A204.1 (cell line): ENCODE measurements at regions not wholly inside any gene's neighbourhood (a gene's known extent, or its start where the extent isn't known, plus 50 kb on each side); places are given as distances from the start of the nearest gene placed in this dataset.

Experiments used
- FAIRE-seq: peaks from 2 replicates; lab custom pipeline; 2012; peaks lifted over from hg19 to GRCh38; lab: Jason Lieb, UNC

DNA sequence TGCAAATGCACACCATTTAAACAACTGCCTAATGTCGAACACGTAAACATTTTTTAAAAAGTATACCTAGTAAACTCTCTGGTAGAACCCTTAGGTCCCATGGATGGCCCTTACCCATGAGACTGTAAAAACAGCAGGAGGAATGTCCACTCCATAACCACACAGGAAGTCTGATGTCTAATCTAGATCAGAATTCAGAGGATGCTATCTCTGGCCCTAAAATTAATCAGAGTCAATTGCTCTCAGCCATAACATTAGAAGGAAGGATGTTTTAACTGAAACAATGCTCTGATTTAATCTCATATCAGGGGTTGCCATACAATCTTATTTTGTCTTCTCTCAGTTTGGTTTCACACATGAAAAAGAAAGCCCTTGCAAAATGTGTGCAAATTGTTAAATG, 416.3 kb upstream of the PIK3C3 start:
- FAIRE-seq = no peak

DNA sequence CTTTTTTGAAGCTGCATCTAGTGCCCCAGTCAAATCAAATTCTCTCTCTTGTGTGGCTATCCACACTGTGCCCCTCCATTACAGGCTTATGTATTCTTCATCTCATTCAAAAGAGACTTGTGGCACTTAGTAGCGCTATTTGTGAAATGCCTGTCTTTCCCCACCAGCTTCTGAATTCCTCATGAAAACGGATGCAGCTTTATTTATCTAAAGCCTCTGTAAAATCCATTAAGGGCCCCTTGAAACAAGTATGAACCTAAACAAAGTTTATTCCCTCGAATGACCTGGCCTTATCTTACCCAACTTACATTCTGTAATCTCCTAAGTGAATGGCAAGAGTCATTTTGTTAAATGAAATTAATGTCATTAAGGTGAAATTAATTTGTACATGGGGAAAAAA, 417.4 kb upstream of the PIK3C3 start:
- FAIRE-seq = no peak

DNA sequence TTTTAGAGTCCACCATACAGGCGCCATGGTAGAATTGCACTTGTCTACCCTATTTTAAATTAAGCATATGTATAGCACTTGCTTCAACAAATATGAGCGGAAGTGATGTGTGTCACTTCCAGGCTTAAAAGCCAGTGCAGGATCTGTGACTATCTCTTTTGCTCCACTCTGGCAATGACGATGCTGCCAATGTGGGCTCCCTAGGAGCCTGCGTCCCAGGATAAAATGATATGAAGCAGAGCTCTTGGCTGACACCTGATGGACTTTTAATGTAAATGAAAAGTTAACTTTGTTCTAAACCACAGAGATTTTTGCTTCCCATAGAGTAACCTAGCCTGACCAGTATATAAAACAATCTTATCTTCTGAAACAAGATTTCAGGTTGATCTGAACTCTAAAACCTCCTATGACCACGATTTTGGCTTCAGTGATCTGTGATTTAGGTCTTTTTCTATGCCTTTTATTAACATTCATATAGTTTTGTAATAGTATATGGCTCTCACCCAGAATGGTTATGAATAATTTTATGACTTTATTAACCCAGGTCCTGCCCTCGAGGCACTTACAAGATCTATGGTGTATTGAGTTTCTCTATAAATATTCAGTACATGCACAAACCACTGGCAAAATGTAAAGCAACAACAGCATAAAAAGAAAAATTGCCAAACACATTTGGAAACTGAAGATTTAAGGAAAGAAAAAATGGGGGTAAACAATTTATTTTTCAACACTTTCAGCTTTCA, 422.5 kb upstream of the PIK3C3 start:
- no peak for FAIRE-seq

DNA sequence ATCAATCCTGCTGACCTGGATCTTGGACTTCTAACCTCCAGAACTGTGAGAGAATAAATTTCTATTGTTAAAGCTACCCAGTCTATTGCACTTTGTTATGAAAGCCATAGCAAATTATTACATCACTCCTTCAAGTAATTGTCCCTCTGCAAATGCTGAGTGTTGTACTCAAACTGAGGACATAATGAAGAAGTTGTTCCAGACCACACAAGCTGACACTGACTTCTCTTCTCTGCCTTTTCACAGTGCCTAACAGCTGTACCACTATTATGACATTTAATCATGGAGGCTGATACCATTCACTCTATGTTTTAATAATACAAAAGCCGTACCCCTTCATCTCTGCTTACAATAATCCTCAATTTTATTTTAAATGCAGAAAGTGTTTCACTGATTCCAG, 424.1 kb upstream of the PIK3C3 start:
- FAIRE-seq = no peak

DNA sequence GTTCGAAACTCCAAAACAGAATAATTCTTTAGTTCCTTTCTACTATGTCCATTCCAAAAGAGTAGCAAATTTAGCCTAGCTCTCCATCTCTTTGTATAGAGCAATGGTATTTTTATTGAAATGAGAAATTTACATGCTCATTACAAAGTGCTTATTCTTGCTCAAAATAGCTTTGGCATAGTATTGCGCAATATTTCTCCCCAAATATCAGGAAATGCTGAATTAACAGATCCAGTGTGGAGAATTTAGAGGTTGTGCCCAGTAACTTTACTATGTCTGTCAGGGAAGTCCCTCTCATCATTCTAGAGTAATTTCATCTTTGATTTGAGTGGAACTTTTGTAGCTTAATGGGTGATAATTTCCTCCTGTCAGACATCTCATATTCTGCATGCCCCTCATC, 425.9 kb upstream of the PIK3C3 start:
- FAIRE-seq = no peak

DNA sequence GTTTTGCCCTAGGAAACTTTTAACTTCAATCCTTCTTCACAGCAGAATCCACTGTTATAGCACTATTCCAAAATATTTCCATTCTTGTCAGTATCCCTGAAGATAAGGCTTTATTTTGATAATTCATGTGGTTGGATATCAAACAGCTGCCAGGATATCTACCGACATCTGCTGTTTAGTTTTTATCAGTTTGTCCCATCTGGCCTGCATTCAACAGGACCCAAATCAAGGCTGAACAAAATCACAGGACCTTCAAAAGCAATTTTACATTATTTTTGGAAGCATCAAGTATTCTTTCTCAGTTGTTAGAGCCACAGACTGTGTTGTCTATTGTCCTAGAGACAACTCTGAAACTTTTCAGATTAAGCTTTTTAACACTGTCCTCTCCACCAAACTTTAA, 429.0 kb upstream of the PIK3C3 start:
- FAIRE-seq = no peak

DNA sequence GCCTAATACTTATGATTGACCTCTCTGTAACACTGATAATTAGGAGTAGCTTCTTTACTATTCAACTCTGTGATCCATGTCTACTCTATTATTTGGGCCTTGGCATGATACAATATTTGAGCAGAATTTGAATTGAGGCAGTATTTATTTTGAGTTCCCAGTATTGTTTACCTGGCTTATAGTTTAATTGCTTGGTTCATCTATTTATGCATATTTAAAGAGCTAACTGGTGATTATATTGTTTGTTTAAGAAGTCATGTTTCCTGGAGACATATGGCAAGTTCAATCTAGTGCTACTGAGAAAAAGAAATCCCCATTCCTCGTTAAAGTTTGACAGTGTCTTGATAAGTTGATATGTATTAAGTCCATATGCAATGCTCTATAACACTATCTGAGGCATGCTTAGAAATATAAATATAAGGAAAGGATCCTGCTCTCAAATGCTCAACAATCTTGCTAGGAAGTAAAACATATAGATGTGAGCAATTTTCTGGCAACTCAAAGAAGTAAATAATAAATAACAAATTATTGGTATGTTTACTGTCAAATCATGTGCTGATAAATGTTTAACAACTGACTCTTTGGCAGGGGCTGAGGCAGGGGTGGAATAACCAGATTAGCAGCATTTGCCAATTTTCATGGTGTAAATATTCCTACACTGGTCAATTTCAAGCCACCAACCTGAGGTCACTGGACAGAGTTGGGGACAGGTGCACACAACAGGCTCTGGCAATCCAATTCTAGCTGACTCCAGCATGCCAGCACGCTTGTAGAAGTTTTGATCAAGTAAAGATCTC, 430.2 kb upstream of the PIK3C3 start:
- no peak for FAIRE-seq

DNA sequence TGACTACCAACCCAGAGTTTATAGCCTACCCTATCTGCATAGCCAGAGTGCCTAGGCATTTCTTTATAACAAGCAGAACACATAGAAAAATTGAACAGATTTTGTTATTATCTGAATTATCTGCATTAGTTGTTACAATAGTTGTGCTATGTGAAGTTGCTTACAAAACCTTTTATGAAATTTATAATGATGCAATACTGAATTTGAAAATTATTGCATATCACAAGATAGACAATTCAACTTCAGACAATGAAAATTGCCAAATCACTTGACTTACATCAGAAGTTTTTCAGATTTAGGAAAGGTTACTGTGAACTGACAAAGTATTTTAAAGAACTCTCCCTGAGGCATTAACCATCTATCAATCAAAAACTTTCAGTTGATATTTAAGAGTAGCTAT, 437.9 kb upstream of the PIK3C3 start:
- FAIRE-seq = no peak

DNA sequence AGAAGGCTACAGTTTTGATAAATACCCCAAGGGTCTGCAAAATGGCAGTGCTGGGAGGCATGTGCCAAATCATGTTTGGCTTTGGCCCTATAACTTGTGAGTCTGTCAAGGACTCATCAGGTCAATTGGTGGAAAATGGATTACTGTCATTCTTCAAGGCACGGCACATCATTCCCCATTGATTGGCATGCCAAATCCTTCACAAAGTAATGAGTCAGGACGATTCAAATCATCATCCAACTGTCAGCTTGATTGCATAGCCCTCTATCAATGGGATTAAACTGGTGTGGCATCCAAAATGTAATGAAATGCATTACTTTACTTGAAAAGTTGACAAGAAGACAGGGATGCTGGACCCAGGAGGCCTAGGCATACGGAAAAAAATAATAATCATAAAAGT, 441.6 kb upstream of the PIK3C3 start:
- FAIRE-seq = no peak

DNA sequence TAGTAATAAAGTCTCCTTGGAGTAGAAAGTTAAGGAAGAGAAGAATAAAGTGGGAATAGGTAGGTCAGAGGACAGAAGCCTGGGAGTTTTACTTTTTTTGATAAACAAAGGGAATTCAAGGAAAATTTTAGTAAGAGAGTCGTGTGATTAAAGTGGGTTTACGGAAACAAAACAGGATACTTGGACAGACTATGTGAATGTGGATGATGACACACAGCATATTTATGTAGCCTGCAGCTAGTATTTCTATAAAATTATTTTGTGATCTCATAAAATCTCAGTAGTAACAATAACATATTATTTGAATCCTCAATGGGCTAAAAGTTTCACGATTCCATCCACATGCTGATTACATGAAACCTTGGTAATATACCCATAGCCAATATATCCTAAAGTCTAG, 450.7 kb upstream of the PIK3C3 start:
- no peak for FAIRE-seq

DNA sequence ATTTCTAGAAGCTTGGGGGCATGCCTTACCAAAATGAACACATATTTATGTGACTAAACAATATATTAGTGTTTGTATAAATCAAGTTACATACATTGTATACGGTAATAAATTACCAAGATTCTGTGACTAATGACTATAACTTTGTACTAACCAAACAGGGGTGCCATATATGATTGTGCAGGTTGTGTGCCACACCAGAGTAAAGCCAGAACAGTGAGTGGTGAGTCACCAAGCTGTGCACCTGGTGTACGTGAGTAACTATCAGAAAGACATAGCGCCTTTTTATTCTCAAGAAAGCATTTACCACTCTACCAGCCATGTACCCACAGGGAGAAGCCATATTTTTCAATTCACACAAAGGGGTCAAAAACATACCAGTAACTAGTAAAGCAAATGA, 453.2 kb upstream of the PIK3C3 start:
- FAIRE-seq = no peak

DNA sequence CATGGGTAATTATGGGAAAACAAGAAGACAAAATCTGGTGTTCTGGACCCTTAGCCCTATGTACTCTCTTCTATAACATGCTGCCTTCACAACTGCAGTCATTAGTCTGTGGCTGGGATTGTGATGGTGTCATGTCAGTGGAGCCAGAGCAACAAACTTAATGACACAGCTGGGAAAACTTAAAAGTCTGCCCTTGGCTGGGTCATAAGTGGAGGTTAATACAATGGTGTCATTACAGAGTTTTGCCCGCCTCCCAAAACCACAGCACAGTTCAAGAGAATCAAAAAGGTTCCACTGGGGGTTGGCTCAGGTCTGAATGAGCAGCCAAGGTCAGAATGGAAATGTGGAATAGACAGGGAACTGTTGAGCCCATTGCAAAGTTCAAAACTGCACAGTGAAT, 455.7 kb upstream of the PIK3C3 start:
- FAIRE-seq = no peak

DNA sequence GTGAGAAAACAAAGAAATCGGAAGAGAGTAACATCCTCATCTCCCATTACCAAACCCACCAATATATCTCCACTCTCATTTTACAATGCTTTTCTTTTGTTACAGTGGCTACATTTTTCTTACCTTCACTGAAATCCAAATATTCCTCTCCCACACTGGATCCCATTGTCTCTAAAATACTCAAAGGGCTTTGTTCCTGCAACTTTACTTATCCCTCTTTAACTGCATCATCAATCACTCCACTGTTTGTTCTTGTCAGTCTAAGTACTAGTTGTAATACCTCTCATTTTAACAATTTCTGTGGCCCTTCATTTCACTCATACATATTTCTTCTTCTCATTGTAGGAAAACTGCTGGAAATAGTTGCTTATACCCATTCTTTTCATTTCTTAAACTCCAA, 464.2 kb upstream of the PIK3C3 start:
- FAIRE-seq = no peak

DNA sequence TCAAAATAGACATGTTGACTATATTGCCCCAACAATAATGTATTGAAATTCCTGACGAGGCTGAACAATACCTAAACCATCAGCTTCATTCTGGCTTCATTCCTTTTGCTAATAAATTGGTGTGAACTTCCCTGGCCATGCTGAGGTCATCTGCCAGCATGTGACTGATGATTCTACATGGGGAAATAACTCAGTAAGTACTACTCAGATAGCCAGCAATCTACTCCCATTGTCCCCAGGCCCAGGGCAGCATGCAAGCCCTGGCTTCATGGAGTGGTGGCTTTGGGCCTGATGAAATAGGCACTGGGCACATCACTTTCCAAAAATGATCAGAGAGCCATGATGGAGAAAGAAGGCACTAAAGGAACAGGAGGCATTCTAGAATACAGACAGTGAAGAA, 468.5 kb upstream of the PIK3C3 start:
- no peak for FAIRE-seq

DNA sequence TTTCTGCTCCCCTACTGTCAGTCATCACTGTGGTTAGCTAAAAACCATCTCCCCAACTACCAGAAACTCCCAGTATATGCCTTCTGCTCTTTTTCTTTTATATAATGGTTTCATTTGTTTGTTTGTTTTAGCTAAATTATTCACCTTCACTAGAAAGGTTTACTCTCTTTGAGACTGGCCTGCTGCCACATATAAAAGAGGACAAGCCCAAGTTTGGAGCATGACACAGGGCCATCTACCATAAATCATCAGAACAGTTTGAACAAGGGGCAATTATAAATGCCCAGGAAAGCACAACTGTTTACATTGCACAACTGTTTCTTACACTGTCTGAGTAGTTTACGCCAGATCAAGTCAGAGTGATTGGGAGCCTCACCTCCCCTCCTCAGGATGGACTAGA, 471.0 kb upstream of the PIK3C3 start:
- FAIRE-seq = no peak

DNA sequence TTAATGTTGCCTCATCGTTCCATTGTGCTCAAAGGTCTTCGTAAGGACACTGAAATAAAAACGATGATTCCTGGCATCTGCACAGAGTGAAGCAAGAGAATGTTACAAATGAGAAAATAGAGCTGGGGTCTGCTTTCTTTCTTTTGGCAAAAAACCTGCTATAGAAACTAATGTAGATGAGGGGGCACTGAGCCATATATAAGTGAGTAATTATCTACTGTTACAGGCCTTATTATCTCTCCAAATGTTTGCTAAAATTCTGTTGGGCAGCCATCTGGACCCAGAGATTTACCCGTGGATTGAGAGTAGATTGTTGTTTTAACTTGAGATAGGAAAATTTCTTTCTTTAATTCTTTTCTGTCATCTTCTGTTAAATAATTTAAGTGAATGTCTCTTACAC, 472.5 kb upstream of the PIK3C3 start:
- FAIRE-seq = no peak

DNA sequence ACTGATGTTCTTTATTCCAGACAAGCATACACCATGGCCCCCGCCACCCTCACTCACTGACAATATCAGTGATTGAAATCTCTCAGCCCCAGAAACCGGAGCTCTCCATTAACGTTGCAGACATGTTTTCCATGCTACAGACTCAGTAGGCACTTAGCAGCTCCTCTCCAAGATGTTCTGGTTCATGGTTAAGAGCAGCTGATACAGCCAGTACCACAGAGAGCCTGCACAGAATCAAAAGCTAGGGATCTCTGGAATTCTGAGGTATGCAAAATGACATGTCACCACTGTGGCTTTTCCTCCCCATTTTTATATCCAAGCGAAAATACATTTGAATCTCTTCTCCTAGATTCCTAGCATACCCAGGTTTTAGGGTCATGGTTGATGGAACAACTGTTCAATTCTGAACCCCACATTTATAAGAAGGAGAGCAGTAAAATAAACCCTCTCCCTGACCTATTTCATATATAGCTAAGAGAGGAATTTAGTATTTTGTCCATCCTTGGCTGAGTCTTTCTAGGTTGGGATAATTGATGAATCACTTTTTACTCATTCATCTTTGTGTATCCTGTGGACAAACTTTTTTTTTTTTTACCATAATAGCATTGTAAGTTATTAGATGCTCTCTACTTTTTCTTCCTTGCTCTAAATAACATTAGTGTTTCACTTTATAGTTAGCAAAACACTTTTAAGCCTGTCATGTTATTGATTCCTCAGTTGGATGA, 488.4 kb upstream of the PIK3C3 start:
- FAIRE-seq = no peak

DNA sequence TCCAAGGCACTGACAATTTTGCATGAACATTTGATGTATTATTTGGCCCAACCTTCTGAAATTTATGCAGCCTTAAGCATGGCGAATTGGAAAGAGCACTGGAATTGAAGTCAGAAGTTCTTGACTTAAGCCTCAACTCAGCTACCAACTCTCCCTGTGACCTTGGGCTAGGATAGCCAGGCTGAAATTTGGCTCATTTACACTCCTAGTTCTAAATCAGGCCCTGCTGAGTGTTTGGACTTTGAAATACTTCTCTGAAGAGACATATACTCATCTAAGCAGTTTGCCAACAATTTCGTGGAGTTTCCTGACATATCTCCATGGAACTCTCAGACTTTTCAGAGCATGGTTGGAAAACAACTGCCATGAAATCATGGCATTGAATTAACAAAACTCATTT, 489.6 kb upstream of the PIK3C3 start:
- FAIRE-seq = no peak

DNA sequence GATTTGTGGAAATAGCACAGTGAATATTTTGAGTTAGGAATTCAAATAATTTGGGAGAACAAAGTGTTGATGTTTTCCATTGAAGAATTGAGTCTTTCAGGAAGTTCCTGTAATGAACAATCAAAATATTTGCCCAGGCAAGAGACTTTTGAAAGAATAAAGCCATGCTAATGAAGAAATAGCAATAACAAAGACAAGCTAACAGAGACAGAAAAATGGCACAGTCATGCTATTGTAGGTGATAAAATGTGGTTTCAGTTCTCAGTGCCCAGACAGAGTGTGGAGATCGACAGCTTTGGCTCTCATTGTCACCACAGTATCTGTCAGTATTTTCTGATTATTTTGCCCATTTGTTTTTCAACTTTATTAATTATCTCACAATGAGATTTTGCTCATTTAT, 490.8 kb upstream of the PIK3C3 start:
- FAIRE-seq = no peak

DNA sequence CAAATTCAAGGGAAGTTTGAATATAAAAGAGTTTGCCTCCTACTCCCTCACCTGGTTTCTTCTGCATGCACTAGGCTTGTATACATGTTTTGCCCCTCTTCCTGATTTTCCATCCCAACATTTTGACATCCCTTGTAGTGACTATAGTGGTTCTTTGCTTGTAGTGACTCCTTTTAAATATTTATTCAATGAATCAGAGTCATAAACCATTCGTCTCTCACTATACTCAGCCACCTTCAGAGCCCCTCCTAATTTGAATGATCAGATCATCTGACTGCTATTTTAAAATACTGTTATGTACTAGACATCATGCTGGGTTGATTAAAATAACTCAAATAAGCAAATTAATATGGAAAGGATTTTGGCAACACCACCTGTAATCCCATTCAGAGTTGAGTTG, 492.1 kb upstream of the PIK3C3 start:
- no peak for FAIRE-seq

DNA sequence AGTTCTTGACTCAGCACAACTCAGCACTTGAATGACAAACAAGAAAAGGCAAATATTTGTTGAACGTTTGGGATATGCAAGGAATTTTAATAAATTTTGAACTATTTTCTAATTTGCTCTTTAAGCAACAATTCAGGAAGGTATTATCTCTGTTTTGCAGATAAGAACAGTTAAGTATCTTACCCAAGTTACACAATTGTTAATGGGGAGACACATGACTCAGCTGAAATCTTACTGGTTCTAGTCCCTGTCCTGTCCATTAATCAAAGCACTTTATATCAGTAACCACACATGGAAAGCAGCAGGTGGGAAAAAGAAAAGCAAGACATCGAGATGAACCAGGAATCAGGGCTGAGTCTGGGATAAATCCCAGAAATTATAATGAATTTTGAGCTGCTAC, 493.9 kb upstream of the PIK3C3 start:
- no peak for FAIRE-seq

DNA sequence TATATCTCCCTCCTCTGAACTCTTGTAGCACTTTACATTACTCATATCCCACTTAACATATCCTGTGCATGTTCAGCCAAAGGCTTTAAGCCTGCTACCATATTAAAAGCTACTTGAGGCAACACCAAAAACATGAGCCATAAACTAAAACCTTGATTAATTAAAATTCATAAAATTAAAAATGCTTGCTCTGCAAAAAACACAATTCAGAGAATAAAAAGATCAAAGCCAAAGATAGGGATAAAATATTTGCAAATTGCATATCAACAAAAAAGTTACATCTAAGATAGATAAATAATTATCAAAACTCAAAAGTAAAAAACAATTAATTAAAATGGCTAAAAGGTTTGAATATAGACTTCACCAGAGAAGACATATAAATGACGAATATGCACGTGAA, 495.4 kb upstream of the PIK3C3 start:
- FAIRE-seq = no peak

DNA sequence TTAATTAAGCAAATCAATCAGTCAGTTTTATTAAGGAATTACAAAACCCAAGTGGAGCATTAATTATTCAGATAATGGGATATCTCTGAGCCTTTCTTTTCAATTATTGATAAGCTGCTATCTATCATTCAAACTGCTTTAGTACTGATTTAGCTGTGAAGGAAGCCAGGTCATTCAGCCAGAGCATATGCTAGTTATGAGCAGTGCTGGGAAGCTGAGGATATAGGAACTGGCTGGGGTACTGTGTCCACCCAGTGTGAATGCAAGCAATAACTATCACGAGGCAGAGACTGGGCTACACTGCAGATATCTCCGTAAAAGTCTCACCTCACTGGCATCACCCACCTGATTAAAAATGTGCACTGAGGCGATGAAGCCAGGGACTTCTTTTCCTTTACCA, 496.7 kb upstream of the PIK3C3 start:
- no peak for FAIRE-seq
